Testis (tissue), 2 donors: ENCODE measurements at regions not wholly inside any gene's neighbourhood (a gene's known extent, or its start where the extent isn't known, plus 50 kb on each side); places are given as distances from the start of the nearest gene placed in this dataset.
"Not testable (repeated sequence)": the region's sequence is repeated elsewhere in the genome, so short reads cannot be mapped to it uniquely, and the experiment has no call there.

Experiments
- DNase-seq: peaks from one replicate; pipeline ENCODE4 v3.0.0-alpha.2; 2019
- H3K27ac ChIP-seq, 2 donors: fragments of 200-600 bp; sonication (generic); one replicate each; pipeline ENCODE4 v1.5.1; 2019
- H3K27me3 ChIP-seq: fragments of 200-600 bp; sonication (generic); one replicate; pipeline ENCODE4 v1.5.1; 2019
- H3K36me3 ChIP-seq: fragments of 200-600 bp; sonication (generic); one replicate; pipeline ENCODE4 v1.5.1; 2017; ENCODE audit warnings: low read depth; ENCODE audit errors: missing control alignments
- H3K4me1 ChIP-seq: fragments of 200-600 bp; sonication (generic); one replicate; pipeline ENCODE4 v1.5.1; 2019
- H3K4me3 ChIP-seq, 2 donors: fragments of 200-600 bp; sonication (generic); one replicate each; pipeline ENCODE4 v1.5.1; 2017 to 2019
- H3K9me3 ChIP-seq: fragments of 200-600 bp; sonication (generic); one replicate; pipeline ENCODE4 v1.5.1; 2017
- POLR2A ChIP-seq: fragments of 450-650 bp; IDR thresholded peaks from one replicate; pipeline ENCODE4 v1.6.1; 2017; ENCODE audit warnings: antibody characterized with exemption, mild to moderate bottlenecking, moderate library complexity
- WGBS, 2 donors: methylation state at CpG; one replicate each; pipeline ENCODE4 v1.1.5; 2018; 5-methylcytosine and 5-hydroxymethylcytosine counted together
- intact Hi-C: fragments of 100-400 bp; cut with DNase I; formaldehyde crosslinking; loops from one replicate; pipeline ENCODE4 v1.15.1; 2023; ENCODE audit warnings: low total_unique reads
- TF ChIP-seq, protein P1 (sequence below), 3 experiments: fragments of 450-650 bp in 2 of 3; fragments of 200-600 bp in 1 of 3; sonication (generic) in 1 of 3; IDR thresholded peaks; one replicate each; pipeline ENCODE4 v1.5.1; 2016 to 2019; ENCODE audit warnings: antibody characterized with exemption in 3 of 3, mild to moderate bottlenecking in 2 of 3, moderate library complexity in 1 of 3

DNA sequence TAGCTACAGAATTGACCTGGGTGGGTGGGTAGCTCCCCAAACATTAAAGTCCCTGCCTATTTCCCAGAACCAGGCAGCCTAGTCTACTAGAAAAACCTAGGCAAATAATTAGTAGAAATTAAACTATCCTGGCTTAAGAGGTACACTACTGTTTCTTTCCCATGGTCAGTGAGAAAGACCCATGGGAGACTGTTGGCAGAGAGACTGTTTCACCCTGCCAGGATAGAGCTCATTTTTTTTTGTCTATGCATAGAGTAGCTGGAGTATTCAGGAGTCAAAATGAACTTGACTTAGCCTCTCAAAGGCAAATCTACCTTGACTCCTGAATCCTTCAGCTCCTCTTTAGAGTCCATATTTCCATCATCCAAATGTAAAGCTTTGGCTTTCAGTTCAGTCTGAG, 107.0 kb upstream of the AR start:
- H3K27ac ChIP-seq: no peak overlapping the region
- H3K36me3 ChIP-seq: no peaks in the 10 kb centered on the region
- TF ChIP-seq POLR2A: no peak
- TF ChIP-seq, protein P1, sequence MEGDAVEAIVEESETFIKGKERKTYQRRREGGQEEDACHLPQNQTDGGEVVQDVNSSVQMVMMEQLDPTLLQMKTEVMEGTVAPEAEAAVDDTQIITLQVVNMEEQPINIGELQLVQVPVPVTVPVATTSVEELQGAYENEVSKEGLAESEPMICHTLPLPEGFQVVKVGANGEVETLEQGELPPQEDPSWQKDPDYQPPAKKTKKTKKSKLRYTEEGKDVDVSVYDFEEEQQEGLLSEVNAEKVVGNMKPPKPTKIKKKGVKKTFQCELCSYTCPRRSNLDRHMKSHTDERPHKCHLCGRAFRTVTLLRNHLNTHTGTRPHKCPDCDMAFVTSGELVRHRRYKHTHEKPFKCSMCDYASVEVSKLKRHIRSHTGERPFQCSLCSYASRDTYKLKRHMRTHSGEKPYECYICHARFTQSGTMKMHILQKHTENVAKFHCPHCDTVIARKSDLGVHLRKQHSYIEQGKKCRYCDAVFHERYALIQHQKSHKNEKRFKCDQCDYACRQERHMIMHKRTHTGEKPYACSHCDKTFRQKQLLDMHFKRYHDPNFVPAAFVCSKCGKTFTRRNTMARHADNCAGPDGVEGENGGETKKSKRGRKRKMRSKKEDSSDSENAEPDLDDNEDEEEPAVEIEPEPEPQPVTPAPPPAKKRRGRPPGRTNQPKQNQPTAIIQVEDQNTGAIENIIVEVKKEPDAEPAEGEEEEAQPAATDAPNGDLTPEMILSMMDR (IDR thresholded peaks at IDR 0.05): no peak
- no peaks in the 10 kb centered on the region for H3K27me3 ChIP-seq
- intact Hi-C loops: no loop called here
- H3K4me3 ChIP-seq: no peak overlapping the region
- H3K9me3 ChIP-seq: no peaks in the 10 kb centered on the region
- no peaks in the 10 kb centered on the region for H3K4me1 ChIP-seq
- DNase-seq: no peak

- no peaks in the 10 kb centered on the region for H3K36me3 ChIP-seq
- 62 to 75% methylated on average over 3 of the region's 3 CpGs for WGBS, 2 donors
- no peaks in the 10 kb centered on the region for H3K9me3 ChIP-seq
- intact Hi-C loops: no loop called here
- no peak overlapping the region for H3K4me3 ChIP-seq
- H3K4me1 ChIP-seq: no peaks in the 10 kb centered on the region
- no peak for DNase-seq
- TF ChIP-seq, protein P1 (IDR thresholded peaks at IDR 0.05): no peak
- no peak for TF ChIP-seq POLR2A
- H3K27ac ChIP-seq: no peak overlapping the region
- H3K27me3 ChIP-seq: no peaks in the 10 kb centered on the region
Observed at GRCh38 chrX:67437821-67438220, 106.0 kb upstream of the AR start.

DNA sequence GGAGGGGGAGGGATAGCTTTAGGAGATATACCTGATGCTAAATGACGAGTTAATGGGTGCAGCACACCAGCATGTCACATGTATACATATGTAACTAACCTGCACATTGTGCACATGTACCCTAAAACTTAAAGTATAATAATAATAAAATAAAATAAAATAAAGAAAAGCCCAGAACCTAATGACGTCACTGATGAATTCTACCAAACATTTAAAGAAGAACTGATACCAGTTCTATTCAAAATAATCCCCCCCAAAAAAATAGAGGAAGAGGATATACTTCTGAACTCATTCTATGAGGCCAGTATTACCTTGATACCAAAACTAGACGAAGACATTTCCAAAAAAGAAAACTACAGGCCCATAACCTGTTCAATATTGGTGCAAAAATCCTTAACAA, 68.6 kb upstream of the AR start:
- H3K27me3 ChIP-seq, H3K9me3 ChIP-seq, DNase-seq, H3K27ac ChIP-seq, H3K4me3 ChIP-seq, H3K36me3 ChIP-seq, intact Hi-C loops, H3K4me1 ChIP-seq: not testable (repeated sequence)
- 50 to 57% methylated on average over 3 of the region's 3 CpGs for WGBS, 2 donors

- Histone ChIP-seq H3K27ac (no peak overlapping the region), H3K9me3 (no peaks in the 10 kb centered on the region), H3K4me1 (no peaks in the 10 kb centered on the region), H3K36me3 (no peaks in the 10 kb centered on the region), H3K4me3 (no peak overlapping the region), H3K27me3 (no peaks in the 10 kb centered on the region)
- intact Hi-C loops: no loop called here
- 52 to 66% methylated on average over 3 of the region's 3 CpGs for WGBS, 2 donors
- DNase-seq: no peak
- TF ChIP-seq POLR2A: no peak
- TF ChIP-seq, protein P1 (IDR thresholded peaks at IDR 0.05): no peak
Observed at GRCh38 chrX:67480789-67481188, 63.0 kb upstream of the AR start.
